Keratinocyte (primary cell): ENCODE measurements at regions not wholly inside any gene's neighbourhood (a gene's known extent, or its start where the extent isn't known, plus 50 kb on each side); places are given as distances from the start of the nearest gene placed in this dataset.

Experiments
- DNase-seq: peaks from one replicate; pipeline ENCODE4 v3.0.0-alpha.2; 2011; ENCODE audit warnings: low read depth, missing footprints, low spot score
- FAIRE-seq: peaks from 2 replicates; lab custom pipeline; 2011; peaks lifted over from hg19 to GRCh38; lab: Jason Lieb, UNC
- H2AFZ ChIP-seq: 2 replicates; pipeline ENCODE4 v1.6.0; 2012; ENCODE audit warnings: low read length, control low read depth, inconsistent platforms; ENCODE audit not compliant: control insufficient read depth
- H3K27ac ChIP-seq: 2 replicates; pipeline ENCODE4 v1.5.1; 2011; ENCODE audit warnings: low read length; ENCODE audit not compliant: control insufficient read depth, insufficient read depth
- H3K27me3 ChIP-seq: 3 replicates; pipeline ENCODE4 v1.6.0; 2011; ENCODE audit warnings: low read length; ENCODE audit not compliant: control insufficient read depth, insufficient read depth; ENCODE audit errors: extremely low read depth
- H3K36me3 ChIP-seq, 2 experiments: 2 replicates in 1 of 2; 3 replicates in 1 of 2; pipeline ENCODE4 v1.5.1; 2011; ENCODE audit warnings: low read length in 2 of 2, mild to moderate bottlenecking in 1 of 2; ENCODE audit not compliant: control insufficient read depth in 2 of 2, insufficient read depth in 2 of 2; ENCODE audit errors: extremely low read depth in 1 of 2
- H3K4me1 ChIP-seq: 3 replicates; pipeline ENCODE4 v1.5.1; 2011; ENCODE audit warnings: low read length; ENCODE audit not compliant: control insufficient read depth, insufficient read depth; ENCODE audit errors: extremely low read depth
- H3K4me2 ChIP-seq: 3 replicates; pipeline ENCODE4 v1.6.0; 2011; ENCODE audit warnings: low read depth, low read length; ENCODE audit not compliant: control insufficient read depth, insufficient read depth; ENCODE audit errors: extremely low read depth
- H3K4me3 ChIP-seq, 3 experiments: fragments of 200-600 bp in 1 of 3; sonication (generic) in 1 of 3; 2 replicates in 2 of 3; 3 replicates in 1 of 3; pipeline ENCODE4 v1.5.1; 2011 to 2016; ENCODE audit warnings: low read length in 3 of 3, mild to moderate bottlenecking in 3 of 3, control low read depth in 2 of 3, inconsistent platforms in 1 of 3, low read depth in 1 of 3, mixed read lengths in 1 of 3, mixed run types in 1 of 3, moderate library complexity in 1 of 3; ENCODE audit not compliant: control insufficient read depth in 2 of 3, insufficient read depth in 2 of 3; ENCODE audit errors: extremely low read depth in 1 of 3
- H3K79me2 ChIP-seq: 2 replicates; pipeline ENCODE4 v1.6.0; 2012; ENCODE audit warnings: low read length; ENCODE audit not compliant: control insufficient read depth, insufficient read depth
- H3K9ac ChIP-seq: 3 replicates; pipeline ENCODE4 v1.6.0; 2011; ENCODE audit warnings: low read length; ENCODE audit not compliant: control insufficient read depth, insufficient read depth; ENCODE audit errors: extremely low read depth
- H3K9me1 ChIP-seq: 3 replicates; pipeline ENCODE4 v1.6.0; 2011; ENCODE audit warnings: low read length; ENCODE audit not compliant: control insufficient read depth, insufficient read depth; ENCODE audit errors: extremely low read depth
- H3K9me3 ChIP-seq: 2 replicates; pipeline ENCODE4 v1.5.1; 2012; ENCODE audit warnings: low read depth, low read length; ENCODE audit not compliant: control insufficient read depth
- H4K20me1 ChIP-seq: 3 replicates; pipeline ENCODE4 v1.6.0; 2011; ENCODE audit warnings: low read length; ENCODE audit not compliant: control insufficient read depth, insufficient read depth; ENCODE audit errors: extremely low read depth
- EZH2 ChIP-seq: IDR thresholded peaks from one replicate; pipeline ENCODE4 v1.6.1; 2012; ENCODE audit warnings: inconsistent platforms, mild to moderate bottlenecking, low read length, moderate library complexity
- dilution Hi-C: fragments of 300-500 bp; cut with MboI; formaldehyde crosslinking; loops from one replicate; pipeline ENCODE4 v1.7.0; 2020; ENCODE audit warnings: low sequenced_read_pairs; ENCODE audit not compliant: extremely low pct_ligation_motif_present
- TF ChIP-seq, protein P1 (sequence below), 3 experiments: IDR thresholded peaks in 1 of 3; conservative IDR thresholded peaks in 1 of 3; optimal IDR thresholded peaks in 1 of 3; 2 replicates in 2 of 3; 3 replicates in 1 of 3; pipeline versions ENCODE3 to v1.5.1; 2011; ENCODE audit warnings: low read length in 3 of 3, mild to moderate bottlenecking in 3 of 3, moderate library complexity in 2 of 3, control low read depth in 1 of 3, inconsistent platforms in 1 of 3; ENCODE audit not compliant: insufficient read depth in 2 of 3; ENCODE audit errors: extremely low read depth in 1 of 3

DNA sequence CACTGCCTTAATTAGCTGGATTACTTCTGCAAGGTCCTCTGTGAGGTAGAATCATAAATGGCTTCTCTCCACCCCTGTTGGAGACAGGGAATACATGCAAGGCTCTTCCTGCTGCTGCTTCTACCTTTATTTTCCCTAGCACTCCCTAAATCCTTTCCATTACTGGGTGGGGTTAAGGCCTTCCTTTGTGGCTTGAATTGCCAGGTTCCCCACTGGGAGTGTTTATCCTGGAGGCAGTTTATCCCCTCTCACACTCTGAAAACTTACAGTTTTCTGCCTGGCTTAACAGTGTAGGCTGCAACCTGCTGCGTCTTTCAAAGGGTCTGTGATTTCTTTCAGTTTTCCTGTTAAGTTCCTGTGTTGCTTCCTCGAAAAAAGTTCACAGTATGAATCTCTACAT lies 1062.3 kb upstream of the CRIM1 start:
- H3K79me2 ChIP-seq: no peaks in the 10 kb centered on the region
- TF ChIP-seq, protein P1, sequence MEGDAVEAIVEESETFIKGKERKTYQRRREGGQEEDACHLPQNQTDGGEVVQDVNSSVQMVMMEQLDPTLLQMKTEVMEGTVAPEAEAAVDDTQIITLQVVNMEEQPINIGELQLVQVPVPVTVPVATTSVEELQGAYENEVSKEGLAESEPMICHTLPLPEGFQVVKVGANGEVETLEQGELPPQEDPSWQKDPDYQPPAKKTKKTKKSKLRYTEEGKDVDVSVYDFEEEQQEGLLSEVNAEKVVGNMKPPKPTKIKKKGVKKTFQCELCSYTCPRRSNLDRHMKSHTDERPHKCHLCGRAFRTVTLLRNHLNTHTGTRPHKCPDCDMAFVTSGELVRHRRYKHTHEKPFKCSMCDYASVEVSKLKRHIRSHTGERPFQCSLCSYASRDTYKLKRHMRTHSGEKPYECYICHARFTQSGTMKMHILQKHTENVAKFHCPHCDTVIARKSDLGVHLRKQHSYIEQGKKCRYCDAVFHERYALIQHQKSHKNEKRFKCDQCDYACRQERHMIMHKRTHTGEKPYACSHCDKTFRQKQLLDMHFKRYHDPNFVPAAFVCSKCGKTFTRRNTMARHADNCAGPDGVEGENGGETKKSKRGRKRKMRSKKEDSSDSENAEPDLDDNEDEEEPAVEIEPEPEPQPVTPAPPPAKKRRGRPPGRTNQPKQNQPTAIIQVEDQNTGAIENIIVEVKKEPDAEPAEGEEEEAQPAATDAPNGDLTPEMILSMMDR (optimal IDR thresholded peaks at IDR 0.05 in 1 of 3, IDR thresholded peaks at IDR 0.05 in 1 of 3, conservative IDR thresholded peaks at IDR 0.05 in 1 of 3; ENCODE audit: extremely low read depth in 1 of 3, insufficient read depth in 2 of 3, low read length in 3 of 3): no peak
- TF ChIP-seq EZH2: no peak
- H3K4me3 ChIP-seq: no peak overlapping the region
- no peaks in the 10 kb centered on the region for H3K9me1 ChIP-seq
- FAIRE-seq (no peak), DNase-seq (no peak)
- H3K9ac ChIP-seq: no peak overlapping the region
- H3K4me1 ChIP-seq: no peaks in the 10 kb centered on the region
- no peak overlapping the region for H3K4me2 ChIP-seq
- H3K9me3 ChIP-seq: no peaks in the 10 kb centered on the region
- dilution Hi-C loops: no loop called here
- H3K27me3 ChIP-seq: no peaks in the 10 kb centered on the region
- no peak overlapping the region for H2AFZ ChIP-seq
- H3K27ac ChIP-seq: no peak overlapping the region
- H4K20me1 ChIP-seq: no peaks in the 10 kb centered on the region
- H3K36me3 ChIP-seq: no peaks in the 10 kb centered on the region

DNA sequence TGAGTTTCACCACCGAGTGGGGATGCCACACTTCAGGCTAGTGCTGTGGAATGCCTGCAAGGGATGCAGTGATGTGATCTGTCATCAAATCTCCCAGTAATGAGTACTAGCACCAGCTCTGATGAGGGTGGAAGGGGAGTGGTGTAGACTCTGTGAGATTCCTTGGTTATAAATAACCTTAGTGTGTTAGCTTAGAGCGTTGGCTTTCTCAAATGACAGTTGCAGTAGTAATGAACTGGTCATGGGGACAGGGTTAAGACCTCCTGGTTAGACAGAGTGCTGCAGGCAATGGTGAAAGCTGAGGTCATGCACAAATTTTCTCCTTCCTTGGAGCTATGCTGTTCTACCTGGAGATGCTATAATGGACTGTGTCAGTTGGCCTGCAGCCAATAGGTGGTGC lies 1063.4 kb upstream of the CRIM1 start:
- Histone ChIP-seq H3K36me3 (no peaks in the 10 kb centered on the region), H3K27me3 (no peaks in the 10 kb centered on the region), H3K4me3 (no peak overlapping the region), H4K20me1 (no peaks in the 10 kb centered on the region), H3K4me2 (no peak overlapping the region), H3K9me3 (no peaks in the 10 kb centered on the region), H3K79me2 (no peaks in the 10 kb centered on the region), H3K27ac (no peak overlapping the region), H2AFZ (no peak overlapping the region), H3K9ac (no peak overlapping the region), H3K4me1 (no peaks in the 10 kb centered on the region), H3K9me1 (no peaks in the 10 kb centered on the region)
- DNase-seq (no peak), FAIRE-seq (no peak)
- TF ChIP-seq, protein P1 (optimal IDR thresholded peaks at IDR 0.05 in 1 of 3, IDR thresholded peaks at IDR 0.05 in 1 of 3, conservative IDR thresholded peaks at IDR 0.05 in 1 of 3; ENCODE audit: extremely low read depth in 1 of 3, insufficient read depth in 2 of 3, low read length in 3 of 3): no peak
- no peak for TF ChIP-seq EZH2
- dilution Hi-C loops: no loop called here
